HL-60/S4 (cell line): ENCODE measurements at regions not wholly inside any gene's neighbourhood (a gene's known extent, or its start where the extent isn't known, plus 50 kb on each side); places are given as distances from the start of the nearest gene placed in this dataset.

Source experiments
- in situ Hi-C: fragments of 300-500 bp; cut with MboI; formaldehyde crosslinking; loops from 2 replicates; pipeline ENCODE4 v1.14.3; 2022; ENCODE audit warnings: low sequenced_read_pairs

- in situ Hi-C loops, result no loop called here
Measured at GRCh38 chr2:7899923-7900322, 781.9 kb upstream of the ID2 start.

- in situ Hi-C loops, result no loop called here
Measured at GRCh38 chr2:7900593-7900992, 781.3 kb upstream of the ID2 start.

GRCh38 chr2:7902251-7902765 lies 779.5 kb upstream of the ID2 start:
- in situ Hi-C loops, result no loop called here

GRCh38 chr2:7904319-7904718 lies 777.5 kb upstream of the ID2 start:
- in situ Hi-C loops, result no loop called here

GRCh38 chr2:7905756-7906155 lies 776.1 kb upstream of the ID2 start:
- in situ Hi-C loops, result no loop called here

GRCh38 chr2:7906431-7906830 lies 775.4 kb upstream of the ID2 start:
- in situ Hi-C loops, result no loop called here

GRCh38 chr2:7907041-7907440 lies 774.8 kb upstream of the ID2 start:
- in situ Hi-C loops, result no loop called here

GRCh38 chr2:7910752-7911151 lies 771.1 kb upstream of the ID2 start:
- in situ Hi-C loops, result no loop called here

GRCh38 chr2:7911196-7911595 lies 770.7 kb upstream of the ID2 start:
- in situ Hi-C loops, result no loop called here

GRCh38 chr2:7913974-7914373 lies 767.9 kb upstream of the ID2 start:
- in situ Hi-C loops, result no loop called here

GRCh38 chr2:7915302-7916091 lies 766.4 kb upstream of the ID2 start:
- in situ Hi-C loops, result no loop called here

GRCh38 chr2:7916670-7917069 lies 765.2 kb upstream of the ID2 start:
- in situ Hi-C loops, result no loop called here

- in situ Hi-C loops, result no loop called here
Measured at GRCh38 chr2:7919510-7919909, 762.3 kb upstream of the ID2 start.

- in situ Hi-C loops, result no loop called here
Measured at GRCh38 chr2:7924023-7924762, 757.7 kb upstream of the ID2 start.

GRCh38 chr2:7925506-7925905 lies 756.4 kb upstream of the ID2 start:
- in situ Hi-C loops, result no loop called here

- in situ Hi-C loops, result no loop called here
Measured at GRCh38 chr2:7927691-7928090, 754.2 kb upstream of the ID2 start.

- in situ Hi-C loops, result no loop called here
Measured at GRCh38 chr2:7929281-7929680, 752.6 kb upstream of the ID2 start.

- in situ Hi-C loops, result no loop called here
Measured at GRCh38 chr2:7930800-7931635, 750.8 kb upstream of the ID2 start.

- in situ Hi-C loops, result no loop called here
Measured at GRCh38 chr2:7931808-7932207, 750.0 kb upstream of the ID2 start.

GRCh38 chr2:7933672-7934071 lies 748.2 kb upstream of the ID2 start:
- in situ Hi-C loops, result no loop called here

- in situ Hi-C loops, result no loop called here
Measured at GRCh38 chr2:7934476-7934875, 747.4 kb upstream of the ID2 start.
